Forelimb muscle (tissue), 1 donor: ENCODE measurements at regions not wholly inside any gene's neighbourhood (a gene's known extent, or its start where the extent isn't known, plus 50 kb on each side); places are given as distances from the start of the nearest gene placed in this dataset.
A peak's percentile ranks its signal among the peaks of the same experiment; 100 is the strongest.
"Not testable (repeated sequence)": the region's sequence is repeated elsewhere in the genome, so short reads cannot be mapped to it uniquely, and the experiment has no call there.

ENCODE experiments used
- DNase-seq: peaks from one replicate; pipeline ENCODE4 v3.0.0-alpha.2; 2013; ENCODE audit warnings: low read depth

DNA sequence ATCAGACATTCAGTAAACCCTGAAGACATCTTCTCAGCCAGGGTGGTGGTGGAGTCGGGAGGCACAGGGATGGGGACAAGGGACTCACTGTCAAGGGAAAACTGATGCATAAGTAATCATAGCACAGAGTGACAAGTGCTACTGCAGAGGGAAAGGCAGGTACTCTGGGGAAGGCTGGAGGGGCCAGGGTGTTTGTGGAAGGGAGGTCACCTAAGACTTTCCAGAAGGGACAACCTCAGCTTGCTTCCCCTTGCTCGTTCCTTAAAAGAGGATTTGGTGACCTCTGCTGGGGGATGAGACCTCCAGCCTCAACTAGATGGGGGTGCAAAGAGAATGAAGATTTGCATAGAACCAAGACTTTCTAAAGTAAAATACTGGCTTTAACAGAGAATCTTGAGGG, 99.5 kb downstream of the SLC4A3 start:
- DNase-seq = no peak

DNA sequence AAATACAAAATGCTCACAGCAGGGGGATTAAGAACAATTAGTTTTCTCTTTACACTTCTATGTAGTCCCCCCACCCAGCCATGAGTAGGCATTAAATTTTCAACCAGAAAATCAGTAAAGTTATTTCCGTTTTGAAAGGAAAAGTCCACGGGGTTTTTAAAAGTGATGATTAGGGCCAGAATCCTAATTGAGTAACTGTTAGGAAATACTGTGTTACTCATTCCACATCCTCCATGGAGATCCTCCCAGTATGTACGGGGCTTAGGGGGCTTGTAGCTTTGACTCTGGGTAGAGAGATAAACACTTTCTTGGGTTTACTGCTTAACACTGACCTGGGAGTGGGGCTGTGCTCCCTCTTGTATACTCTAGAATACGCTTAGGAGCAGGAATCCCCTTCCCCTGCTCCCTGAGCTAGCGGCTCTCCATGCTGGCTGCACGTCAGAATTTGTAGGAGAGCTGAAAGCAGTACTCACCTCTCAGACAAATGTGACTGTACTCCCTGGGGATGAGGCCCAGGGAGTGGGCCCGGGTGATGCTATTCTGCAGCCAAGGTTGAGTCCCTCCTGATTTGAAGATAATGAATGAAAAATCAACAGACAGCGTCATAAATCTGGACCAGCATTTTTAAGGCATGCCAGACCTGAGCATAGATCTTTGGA, 100.5 kb downstream of the SLC4A3 start:
- no peak for DNase-seq

DNA sequence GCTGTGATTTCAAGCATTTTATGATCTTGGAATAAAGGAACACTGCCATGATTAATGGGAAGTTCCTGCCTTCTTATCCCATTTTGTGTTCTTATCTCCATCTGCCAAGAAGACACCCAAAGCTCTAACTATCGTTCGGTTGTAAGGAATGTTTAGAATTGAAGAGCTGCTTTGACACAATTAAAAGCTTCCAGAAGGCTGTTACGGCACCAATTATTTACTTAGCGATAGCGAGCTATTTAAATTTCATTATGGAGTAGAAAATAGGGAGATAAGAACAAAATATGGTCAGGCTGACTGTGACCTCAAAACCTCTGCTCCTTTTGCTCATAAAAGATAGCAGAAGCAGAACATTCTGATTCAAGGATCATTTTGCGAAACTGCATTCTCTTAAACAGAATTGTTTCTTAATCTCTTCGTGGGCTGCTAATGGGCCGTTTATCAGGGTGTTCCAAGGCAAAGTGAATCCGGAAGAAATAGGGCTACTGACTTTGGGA, 101.6 kb downstream of the SLC4A3 start:
- DNase-seq = no peak

DNA sequence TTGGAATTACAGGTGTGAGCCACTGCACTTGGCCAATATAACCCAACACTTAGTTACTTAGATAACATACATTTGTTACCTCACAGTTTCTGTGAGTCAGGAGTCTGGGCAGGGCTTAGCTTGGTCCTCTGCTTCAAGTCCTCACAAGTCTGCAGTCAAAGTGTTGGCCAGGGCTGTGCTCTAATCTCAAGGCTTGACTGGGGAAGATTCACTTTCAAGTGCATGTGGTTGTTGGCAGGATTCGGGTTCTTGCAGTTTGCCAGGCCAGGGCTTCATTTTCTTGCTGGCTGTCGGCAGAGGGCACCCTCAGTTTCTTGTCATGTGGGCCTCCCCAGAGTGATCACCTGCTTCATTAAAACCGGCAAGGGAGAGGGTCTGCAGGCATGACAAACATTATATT, 103.7 kb downstream of the SLC4A3 start:
- no peak for DNase-seq

- DNase-seq = no peak
Measured at GRCh38 chr2:219733106-219733505, 105.7 kb downstream of the SLC4A3 start.

- no peak for DNase-seq
Measured at GRCh38 chr2:219733746-219734145, 106.3 kb downstream of the SLC4A3 start.

- peak; percentile 67 for DNase-seq
Measured at GRCh38 chr2:219736209-219736608, 108.8 kb downstream of the SLC4A3 start.

GRCh38 chr2:219737270-219737691, 109.9 kb downstream of the SLC4A3 start:
- no peak for DNase-seq

GRCh38 chr2:219739066-219739465, 111.6 kb downstream of the SLC4A3 start:
- DNase-seq = no peak

DNA sequence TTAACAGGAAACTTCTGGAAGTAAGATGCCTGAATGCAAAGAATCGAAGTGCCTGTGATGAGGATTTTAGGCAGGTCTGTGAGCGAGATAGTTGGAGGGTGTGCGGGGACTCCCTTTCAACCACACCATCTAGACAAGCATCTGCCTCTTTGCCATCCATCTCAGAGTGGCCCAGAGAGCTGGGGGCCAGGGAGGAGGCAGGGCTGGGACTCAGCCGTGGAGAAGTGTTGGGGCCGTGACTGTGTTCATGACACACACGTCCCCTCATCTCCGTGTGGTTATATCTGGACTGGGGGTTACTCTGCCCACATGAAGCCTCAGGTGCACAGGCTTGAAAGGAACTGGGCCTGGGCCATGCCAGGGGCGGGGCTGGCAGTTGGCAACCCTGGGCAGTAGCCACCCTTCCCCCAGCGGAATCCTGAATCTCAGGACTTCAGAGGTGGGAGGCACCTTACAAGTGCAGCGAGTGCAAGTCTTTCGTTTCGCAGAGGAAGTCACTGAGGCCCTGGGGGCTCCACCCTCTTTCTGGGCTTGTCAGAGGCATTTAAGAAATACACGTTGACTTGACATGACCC, 112.5 kb downstream of the SLC4A3 start:
- no peak for DNase-seq

- DNase-seq = no peak
Measured at GRCh38 chr2:219743548-219743947, 116.1 kb downstream of the SLC4A3 start.

GRCh38 chr2:219744066-219744465, 116.6 kb downstream of the SLC4A3 start:
- no peak for DNase-seq

DNA sequence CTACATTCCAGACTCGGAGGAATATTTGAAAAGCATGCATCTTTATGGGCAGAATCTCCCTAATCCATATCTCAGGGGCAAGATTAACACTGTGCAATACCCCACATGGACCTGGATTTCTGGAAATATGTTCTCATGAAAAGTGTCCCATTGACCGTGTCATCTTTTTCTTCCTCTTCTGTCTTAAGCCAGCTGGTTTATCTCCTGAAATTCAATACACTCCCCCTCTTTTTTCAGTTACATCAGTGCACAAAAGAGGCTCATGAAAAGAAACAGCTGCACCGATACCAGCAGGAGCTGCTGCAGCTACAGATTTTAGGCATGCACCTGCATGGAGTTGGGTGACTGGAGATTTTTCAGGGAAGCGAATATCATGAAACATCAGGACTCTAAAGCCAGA, 117.2 kb downstream of the SLC4A3 start:
- no peak for DNase-seq

GRCh38 chr2:219747637-219748036, 120.2 kb downstream of the SLC4A3 start:
- no peak for DNase-seq

DNA sequence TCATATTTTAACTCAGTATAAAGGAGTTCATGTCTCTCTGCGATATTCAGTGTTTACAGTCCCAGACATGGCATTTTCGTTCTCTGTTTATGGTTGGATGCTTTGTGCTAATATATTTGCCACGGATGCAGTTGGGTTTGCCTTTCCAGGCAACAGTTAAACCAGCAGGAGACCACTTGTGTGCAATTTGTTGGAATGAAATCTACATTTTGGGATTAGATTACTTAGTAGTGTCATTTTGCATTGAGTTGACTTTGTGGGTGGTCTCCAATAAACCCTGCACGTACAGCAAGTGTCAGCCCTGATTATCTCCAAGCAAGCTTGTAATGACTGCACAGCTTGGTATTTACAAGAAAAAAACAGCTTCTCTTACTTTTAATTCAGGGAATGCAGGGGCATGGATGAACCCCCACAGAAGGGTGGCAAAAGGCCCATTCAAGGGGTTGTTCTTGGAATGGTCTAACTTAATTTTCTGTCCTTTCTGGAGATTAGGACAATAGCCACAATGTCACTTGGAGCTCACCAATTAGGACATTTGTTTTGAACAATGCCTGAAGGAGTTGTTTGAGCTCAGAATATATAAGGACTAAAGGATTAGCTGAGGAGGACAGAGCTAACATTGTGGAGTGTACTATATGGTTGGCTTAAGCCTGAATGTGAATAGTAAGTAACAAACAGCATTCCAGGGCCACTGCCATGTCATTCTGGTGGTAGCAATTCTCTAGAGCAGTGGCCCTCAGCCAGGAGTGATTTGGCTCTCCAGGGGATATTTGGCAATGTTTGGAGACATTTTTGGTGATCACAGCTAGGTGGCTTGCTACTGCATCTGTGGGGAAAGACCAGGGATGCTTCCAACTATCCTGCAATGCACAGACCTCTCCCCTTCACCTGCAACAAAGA, 121.5 kb downstream of the SLC4A3 start:
- DNase-seq = no peak

GRCh38 chr2:219751121-219751520, 123.7 kb downstream of the SLC4A3 start:
- not testable (repeated sequence) for DNase-seq

- DNase-seq = no peak
Measured at GRCh38 chr2:219752726-219753125, 125.3 kb downstream of the SLC4A3 start.

- DNase-seq = no peak
Measured at GRCh38 chr2:219758907-219759680, 131.7 kb downstream of the SLC4A3 start.

DNA sequence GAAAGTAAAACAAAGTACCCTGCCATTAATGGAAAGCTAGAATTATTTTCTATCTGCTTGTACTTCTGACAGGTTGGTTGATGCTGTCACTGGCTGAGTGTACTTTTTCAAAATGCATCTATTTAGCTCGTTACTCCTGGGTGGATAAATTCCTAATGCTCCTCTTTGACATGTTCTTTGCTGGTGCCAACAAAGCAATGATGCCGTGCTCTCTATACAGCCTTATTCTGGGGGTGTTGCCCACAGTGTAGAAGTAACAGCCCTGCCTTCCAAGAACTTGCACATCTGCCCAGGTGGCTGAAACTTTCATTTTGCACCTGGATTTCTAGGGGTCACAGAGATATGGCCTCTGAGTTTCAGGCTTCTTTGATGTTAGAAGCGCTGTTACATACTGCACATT, 132.4 kb downstream of the SLC4A3 start:
- no peak for DNase-seq

DNA sequence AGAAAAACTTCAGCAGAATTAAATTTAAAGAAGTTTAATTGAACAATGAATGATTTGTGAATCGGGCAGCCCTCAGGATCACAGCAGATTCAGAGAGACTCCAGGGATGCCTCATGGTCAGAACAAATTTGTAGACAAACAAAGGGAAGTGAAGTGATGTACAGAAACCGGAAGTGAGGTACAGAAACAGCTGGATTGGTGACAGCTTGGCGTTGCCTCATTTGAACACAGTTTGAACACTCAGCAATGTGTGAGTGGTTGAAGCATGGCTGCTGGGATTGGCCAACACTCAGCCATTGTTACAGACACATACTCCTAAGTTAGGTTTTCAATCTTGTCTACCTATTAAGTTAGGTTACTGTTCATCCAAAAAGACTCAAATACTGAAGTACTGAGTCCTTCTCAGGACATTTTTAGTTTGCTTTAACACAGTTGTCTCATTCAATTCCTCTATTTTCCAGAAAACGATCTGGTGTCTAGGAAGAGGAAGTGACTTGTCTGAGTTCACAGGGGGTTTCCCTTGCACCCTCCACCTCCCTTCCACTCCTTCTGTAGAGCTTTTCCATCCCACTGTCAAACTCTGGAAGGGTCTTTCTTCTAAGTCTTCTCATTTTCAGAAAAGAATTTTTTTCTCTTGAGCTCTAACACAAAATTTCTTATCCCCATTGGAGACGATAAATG, 137.9 kb downstream of the SLC4A3 start:
- no peak for DNase-seq

- no peak for DNase-seq
Measured at GRCh38 chr2:219766658-219767057, 139.2 kb downstream of the SLC4A3 start.
